ENCODE measurements at regions not wholly inside any gene's neighbourhood (a gene's known extent, or its start where the extent isn't known, plus 50 kb on each side); places are given as distances from the start of the nearest gene placed in this dataset.

DNA sequence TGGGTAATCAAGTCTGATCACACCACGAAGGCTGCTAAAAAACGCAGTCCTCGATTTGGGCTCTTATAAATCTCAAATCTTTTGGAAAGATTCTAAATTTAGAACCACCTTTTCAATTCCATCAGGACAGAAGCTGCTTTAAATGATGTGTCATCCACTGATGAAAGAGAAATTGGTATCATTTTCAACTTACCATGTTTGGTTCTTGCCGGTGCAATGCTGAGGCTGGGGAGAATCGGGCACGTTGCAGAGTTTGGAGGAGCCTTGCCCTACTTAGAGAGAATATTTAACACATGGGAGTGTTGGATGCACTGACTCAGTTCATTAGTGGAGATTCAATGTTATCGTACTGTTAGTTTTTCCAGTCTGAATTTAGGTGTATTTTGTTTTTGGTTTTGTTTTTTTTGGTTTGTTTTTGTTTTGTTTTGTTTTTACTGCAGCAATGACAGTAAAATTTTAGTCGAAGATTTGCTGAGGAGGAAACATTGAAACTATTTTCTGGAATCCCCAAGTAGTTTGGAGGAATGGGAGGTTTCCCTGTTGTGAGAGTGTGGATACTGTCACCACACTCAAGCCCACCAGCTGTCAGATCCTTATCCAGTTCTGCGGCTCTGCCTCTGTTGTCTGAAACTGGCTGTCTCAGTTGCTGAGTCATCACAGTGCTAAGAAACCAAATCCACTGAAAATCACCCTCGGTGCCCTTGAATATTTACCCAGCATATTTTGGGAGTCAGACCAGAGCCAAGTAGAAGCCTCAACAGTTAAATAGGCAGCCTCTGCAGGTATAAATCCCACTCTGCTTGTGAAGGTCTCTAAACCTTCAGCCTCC is 497.0 kb downstream of the BTBD3 start:
- ATAC-seq (no peak), DNase-seq (ENCODE audit: low spot score) (no peak)

DNA sequence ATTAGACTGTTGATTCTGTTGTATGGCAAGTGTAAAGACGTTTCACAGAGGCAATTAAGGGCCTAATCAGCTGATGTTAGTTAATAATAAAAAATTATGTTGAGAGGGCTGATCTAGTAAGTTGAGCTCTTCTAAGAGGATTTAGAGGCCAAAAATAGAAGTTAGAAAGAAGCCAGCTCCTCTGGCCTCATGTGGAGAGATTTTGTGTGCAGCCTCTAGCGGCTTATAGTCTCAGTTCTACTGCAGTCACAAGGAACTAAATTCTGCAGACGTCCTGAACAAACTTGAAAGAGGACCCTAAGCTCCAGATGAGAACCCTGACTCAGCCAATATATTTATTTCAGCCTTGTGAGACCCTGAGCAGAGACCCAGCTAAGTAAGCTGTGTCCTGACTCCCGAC is 498.6 kb downstream of the BTBD3 start:
- DNase-seq (ENCODE audit: low spot score) (no peak), ATAC-seq (no peak)

DNA sequence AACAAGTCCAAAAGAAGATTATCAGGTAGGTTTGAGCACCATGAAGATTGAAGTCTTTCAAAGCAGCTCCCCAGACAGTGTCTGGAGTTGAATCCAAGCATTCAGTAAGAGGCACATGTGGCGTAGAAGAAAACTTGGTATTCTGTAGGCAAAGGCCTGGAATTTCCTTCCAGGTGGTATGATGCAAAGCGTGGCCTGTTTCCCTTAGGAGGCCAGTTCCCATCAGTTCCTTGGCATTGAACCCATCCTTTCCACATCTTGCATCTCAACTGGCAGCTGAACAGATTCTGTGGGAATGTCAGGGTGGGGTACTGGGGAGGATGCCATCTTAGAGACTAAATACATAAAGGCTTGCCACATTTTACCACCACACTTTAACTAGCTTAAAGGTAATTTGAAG is 516.0 kb downstream of the BTBD3 start:
- ATAC-seq, result no peak
- no peak for DNase-seq (ENCODE audit: low spot score)

GRCh38 chr20:12434672-12435071 is 517.0 kb downstream of the BTBD3 start:
- ATAC-seq, result no peak
- DNase-seq (ENCODE audit: low spot score), result no peak

DNA sequence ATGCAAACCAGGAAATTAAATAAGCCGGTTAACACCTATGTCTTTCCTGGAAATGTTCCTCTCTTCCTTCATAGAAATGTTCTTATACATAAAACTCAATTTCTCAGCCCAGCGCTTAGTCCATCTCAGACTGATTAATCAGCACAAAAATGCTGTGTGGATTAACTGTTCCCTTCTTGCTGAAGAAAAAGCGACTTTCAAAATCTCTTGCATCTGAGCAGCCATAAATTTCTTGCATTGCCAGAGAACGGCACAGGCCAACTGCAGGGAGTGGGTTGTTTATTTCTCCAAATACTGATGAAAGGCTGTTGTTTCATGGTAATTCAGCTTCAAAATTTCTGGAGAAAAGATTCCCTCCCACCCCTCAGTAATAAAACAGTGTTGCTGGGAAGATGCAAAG is 517.6 kb downstream of the BTBD3 start:
- ATAC-seq, result no peak
- DNase-seq (ENCODE audit: low spot score), result no peak

DNA sequence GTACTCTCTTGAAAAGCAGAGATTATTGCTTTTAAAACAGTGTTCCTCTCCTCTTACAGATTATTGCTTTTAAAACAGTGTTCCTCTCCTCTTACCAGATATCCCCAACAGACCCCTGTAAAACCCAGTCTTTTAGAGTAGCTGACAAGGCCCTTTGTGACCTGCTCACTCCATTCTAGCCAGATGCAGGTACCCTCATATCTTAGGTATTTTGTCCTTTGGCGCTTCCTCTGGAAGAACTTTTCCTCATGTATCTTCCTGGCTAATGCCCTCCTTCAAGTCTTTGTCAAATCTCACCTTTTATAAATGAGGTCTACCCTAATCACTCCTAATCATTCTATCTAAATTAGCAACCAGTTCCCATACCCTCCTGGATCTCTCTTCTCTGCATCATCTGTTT is 536.0 kb downstream of the BTBD3 start:
- DNase-seq (ENCODE audit: low spot score) (no peak), ATAC-seq (no peak)

GRCh38 chr20:12455148-12455547 is 537.5 kb downstream of the BTBD3 start:
- ATAC-seq (no peak), DNase-seq (ENCODE audit: low spot score) (no peak)

DNA sequence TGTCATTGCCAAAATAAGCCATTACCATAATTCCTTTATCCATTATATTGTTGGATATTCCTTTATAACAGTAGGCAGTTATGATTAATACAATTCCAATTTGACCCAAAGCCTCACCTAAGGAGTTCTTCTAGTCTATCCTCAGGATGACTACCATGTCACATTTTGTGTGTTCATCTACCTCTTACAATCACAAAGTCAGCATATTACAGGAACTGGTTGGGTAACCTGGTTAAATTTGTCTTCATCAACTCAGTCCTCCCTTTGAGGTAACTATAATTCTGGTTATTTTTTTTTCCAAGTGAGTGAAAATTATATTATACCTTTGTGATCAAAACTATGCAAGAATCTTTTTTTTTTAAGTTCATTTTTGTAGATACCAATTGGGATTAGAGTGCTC is 540.5 kb downstream of the BTBD3 start:
- DNase-seq (ENCODE audit: low spot score) (no peak), ATAC-seq (no peak)

- ATAC-seq, result no peak
- no peak for DNase-seq (ENCODE audit: low spot score)
Measured at GRCh38 chr20:12464036-12464435, 544.7 kb upstream of the SPTLC3 start.

- ATAC-seq, result no peak
- no peak for DNase-seq (ENCODE audit: low spot score)
Measured at GRCh38 chr20:12466915-12467314, 541.9 kb upstream of the SPTLC3 start.

DNA sequence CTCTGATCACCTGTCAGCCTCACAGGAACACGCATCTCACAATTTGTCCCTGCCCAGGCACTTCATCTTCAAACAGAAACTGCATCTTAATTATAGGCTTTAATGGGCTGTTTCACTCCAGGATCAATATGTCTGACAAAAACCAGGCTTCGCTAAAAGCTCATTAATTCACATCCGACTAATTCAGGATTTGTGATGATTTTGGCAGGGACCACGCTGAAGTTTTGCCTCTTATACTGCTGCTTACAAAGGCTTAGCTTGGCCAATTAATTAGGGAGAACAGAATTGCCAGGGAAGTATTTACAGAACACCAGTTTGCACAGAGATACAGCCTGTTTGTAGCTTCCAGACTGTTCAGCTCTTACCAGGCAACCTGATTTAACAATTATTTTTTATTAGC is 541.0 kb upstream of the SPTLC3 start:
- DNase-seq (ENCODE audit: low spot score) (no peak), ATAC-seq (no peak)

GRCh38 chr20:12482661-12483060 is 526.1 kb upstream of the SPTLC3 start:
- DNase-seq (ENCODE audit: low spot score), result no peak
- no peak for ATAC-seq

DNA sequence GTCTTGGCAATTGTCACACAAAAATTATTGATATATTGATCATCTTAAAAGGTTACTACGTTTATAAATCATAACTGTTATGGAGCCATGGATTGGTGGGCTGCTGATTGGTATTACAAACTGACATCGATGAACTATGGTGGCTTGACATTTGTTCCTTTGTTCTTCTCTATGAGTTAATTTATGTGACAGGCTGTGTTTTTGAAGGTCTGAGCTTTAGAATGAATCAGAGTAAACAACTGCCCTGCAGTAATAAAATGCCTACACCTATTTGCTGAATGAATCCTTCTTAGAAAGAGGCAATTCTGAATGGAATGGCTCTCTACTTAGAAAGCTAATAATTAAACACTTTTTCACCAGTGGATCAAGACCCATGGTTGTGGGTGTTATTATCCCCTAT is 506.3 kb upstream of the SPTLC3 start:
- DNase-seq (ENCODE audit: low spot score) (no peak), ATAC-seq (no peak)

DNA sequence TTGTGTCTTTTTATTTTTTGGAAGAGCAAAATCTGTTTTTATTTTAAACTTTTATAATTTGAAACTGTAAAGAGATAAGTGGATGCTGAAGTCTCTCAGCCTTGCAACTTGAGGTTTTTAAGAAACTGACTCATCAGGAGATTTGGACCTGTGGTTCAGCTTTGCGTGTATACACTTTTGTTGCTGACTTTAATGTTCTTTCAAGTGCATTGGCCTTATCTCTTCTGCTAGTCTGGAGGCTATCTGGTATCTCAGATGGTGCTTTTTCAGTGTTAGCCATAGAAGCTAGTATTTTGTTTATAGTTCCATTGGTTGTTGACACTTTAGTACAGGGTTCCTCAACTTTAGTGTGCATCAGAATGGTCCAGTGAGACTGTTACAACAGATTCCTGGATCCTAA is 504.0 kb upstream of the SPTLC3 start:
- ATAC-seq (no peak), DNase-seq (ENCODE audit: low spot score) (no peak)

- ATAC-seq (no peak), DNase-seq (ENCODE audit: low spot score) (no peak)
Measured at GRCh38 chr20:12511499-12511898, 497.3 kb upstream of the SPTLC3 start.

DNA sequence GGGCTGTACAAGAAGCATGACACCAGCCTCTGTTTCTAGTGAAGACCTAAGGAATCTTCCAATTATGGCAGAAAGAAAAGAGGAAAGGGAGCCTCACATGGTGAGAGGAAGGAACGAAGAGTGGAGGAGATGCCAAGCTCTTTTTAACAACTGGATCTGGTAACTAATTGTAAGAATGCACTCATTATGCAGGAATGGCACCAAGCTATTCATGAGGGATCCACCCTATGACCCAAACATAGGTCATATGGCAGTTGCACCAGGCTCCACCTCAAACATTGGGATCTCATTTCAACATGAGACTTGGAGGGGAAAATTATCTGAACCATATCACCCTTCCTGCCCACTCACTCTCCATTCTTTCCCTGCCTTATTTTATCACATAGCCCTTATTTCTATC is 496.0 kb upstream of the SPTLC3 start:
- ATAC-seq, result no peak
- no peak for DNase-seq (ENCODE audit: low spot score)

DNA sequence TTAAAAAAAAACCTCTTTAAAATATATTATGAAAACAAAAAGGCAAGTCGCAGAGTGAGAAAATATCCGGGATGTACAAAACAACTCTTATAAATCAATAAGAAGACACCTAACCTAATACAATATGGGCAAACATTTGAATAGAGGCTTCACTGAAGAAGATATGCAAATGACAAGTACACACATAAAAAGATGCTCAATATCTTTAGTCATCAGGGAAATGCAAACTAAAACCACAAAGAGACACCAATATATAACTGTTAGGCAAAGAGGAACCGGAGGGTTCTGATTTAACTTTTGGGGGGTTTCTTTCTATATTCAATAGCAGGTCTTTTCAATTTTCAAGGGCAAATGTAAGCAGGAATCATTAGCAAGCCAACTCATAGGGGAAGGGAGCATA is 480.7 kb upstream of the SPTLC3 start:
- ATAC-seq (no peak), DNase-seq (ENCODE audit: low spot score) (no peak)

GRCh38 chr20:12528591-12529041 is 480.2 kb upstream of the SPTLC3 start:
- DNase-seq (ENCODE audit: low spot score), result no peak

GRCh38 chr20:12531626-12532025 is 477.1 kb upstream of the SPTLC3 start:
- DNase-seq (ENCODE audit: low spot score), result no peak
- ATAC-seq, result no peak

More at GRCh38 chr20:12528591-12529041, 480.2 kb upstream of the SPTLC3 start:
- ATAC-seq, result no peak

- ATAC-seq (no peak), DNase-seq (ENCODE audit: low spot score) (no peak)
Measured at GRCh38 chr20:12535316-12535715, 473.5 kb upstream of the SPTLC3 start.

DNA sequence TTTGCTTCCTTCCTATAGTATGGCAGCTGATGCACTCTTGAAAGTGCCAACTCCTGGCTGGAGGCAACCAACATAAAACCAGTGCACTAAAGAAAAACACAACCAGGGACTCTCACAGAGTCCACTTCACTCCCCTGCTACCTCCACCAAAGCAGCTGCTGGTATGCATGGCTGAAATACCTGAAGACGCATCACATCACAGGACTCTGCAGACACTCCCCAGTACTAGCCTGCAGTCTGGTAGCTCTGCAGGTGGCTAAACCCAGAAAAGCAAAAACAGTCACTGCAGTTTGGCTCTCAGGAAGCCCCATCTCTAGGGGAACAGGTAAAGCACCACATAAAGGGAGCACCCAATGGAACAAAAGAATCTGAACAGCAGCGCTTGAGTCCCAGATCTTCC is 473.0 kb upstream of the SPTLC3 start:
- DNase-seq (ENCODE audit: low spot score) (no peak), ATAC-seq (no peak)

DNA sequence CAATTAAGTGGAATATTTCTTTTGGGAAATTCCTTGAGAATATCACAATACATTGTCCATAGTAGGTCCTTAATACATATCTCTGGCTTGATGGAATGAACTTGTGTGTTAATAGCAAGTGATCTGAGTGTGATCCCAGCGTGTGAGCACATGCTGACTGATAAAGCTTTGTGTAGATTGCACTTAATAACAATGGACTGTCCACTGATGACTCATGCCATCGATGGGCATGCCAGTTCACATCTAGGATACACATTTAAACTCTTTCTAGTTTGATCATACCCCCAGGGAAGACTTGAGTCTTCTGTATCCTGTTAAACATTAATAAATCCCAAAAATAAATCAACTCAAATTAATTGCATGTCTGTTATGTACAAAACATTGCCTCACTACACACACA is 454.3 kb upstream of the SPTLC3 start:
- no peak for DNase-seq (ENCODE audit: low spot score)

DNA sequence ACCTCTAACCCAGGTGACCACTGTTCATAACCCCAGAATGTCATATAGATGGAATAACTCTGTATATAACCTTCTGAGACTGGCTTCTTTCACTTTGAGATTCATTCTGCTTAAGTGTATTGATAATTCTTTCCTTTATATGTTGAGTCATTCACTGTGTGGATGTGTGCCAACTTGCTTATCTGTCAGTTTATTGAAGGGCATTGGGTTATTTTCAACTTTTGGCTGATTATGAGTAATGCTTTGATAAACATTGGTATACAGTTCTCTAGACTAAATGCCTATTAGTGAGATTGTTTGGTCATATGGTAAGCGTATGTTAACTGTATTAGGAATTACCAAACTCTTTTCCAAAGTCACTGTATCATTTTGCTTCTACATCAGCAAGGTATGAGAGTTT is 453.4 kb upstream of the SPTLC3 start:
- ATAC-seq (no peak), DNase-seq (ENCODE audit: low spot score) (no peak)

More for the DNA sequence above, 454.3 kb upstream of the SPTLC3 start:
- no peak for ATAC-seq
